SKM-1 treated with dmso at 0.1 percent for 144 hours (cell line): ENCODE measurements at regions not wholly inside any gene's neighbourhood (a gene's known extent, or its start where the extent isn't known, plus 50 kb on each side); places are given as distances from the start of the nearest gene placed in this dataset.

Experiments used
- DNase-seq: peaks from one replicate; lab custom pipeline; 2025; ENCODE audit not compliant: unreplicated experiment; lab: John Stamatoyannopoulos, UW

- DNase-seq: no peak
These were observed 342.2 kb upstream of the DYNLRB2 start for GRCh38 chr16:80198311-80199299.

- DNase-seq: no peak
These were observed 343.0 kb upstream of the DYNLRB2 start for GRCh38 chr16:80197741-80198201.

- no peak for DNase-seq
These were observed 348.9 kb upstream of the DYNLRB2 start for GRCh38 chr16:80191928-80192327.

- no peak for DNase-seq
These were observed 351.2 kb upstream of the DYNLRB2 start for GRCh38 chr16:80189476-80190175.

GRCh38 chr16:80176114-80176513 is 364.7 kb upstream of the DYNLRB2 start:
- DNase-seq: no peak

- no peak for DNase-seq
These were observed 365.8 kb upstream of the DYNLRB2 start for GRCh38 chr16:80175011-80175410.

- DNase-seq: no peak
These were observed 366.4 kb upstream of the DYNLRB2 start for GRCh38 chr16:80174416-80174815.

GRCh38 chr16:80171746-80172145 is 369.0 kb upstream of the DYNLRB2 start:
- no peak for DNase-seq

GRCh38 chr16:80171199-80171598 is 369.6 kb upstream of the DYNLRB2 start:
- no peak for DNase-seq

- DNase-seq: no peak
These were observed 373.0 kb upstream of the DYNLRB2 start for GRCh38 chr16:80167657-80168390.

- no peak for DNase-seq
These were observed 374.7 kb upstream of the DYNLRB2 start for GRCh38 chr16:80166082-80166481.

GRCh38 chr16:80164966-80165550 is 375.7 kb upstream of the DYNLRB2 start:
- no peak for DNase-seq

- DNase-seq: no peak
These were observed 377.5 kb upstream of the DYNLRB2 start for GRCh38 chr16:80163339-80163738.

- DNase-seq: no peak
These were observed 378.7 kb upstream of the DYNLRB2 start for GRCh38 chr16:80161799-80162739.

- DNase-seq: no peak
These were observed 382.0 kb upstream of the DYNLRB2 start for GRCh38 chr16:80158766-80159165.

- no peak for DNase-seq
These were observed 389.1 kb upstream of the DYNLRB2 start for GRCh38 chr16:80151722-80152111.

GRCh38 chr16:80150978-80151721 is 389.6 kb upstream of the DYNLRB2 start:
- DNase-seq: no peak

GRCh38 chr16:80148826-80149225 is 392.0 kb upstream of the DYNLRB2 start:
- no peak for DNase-seq

GRCh38 chr16:80147026-80147655 is 393.7 kb upstream of the DYNLRB2 start:
- no peak for DNase-seq
